Endodermal cell (in vitro differentiated cells): ENCODE measurements at regions not wholly inside any gene's neighbourhood (a gene's known extent, or its start where the extent isn't known, plus 50 kb on each side); places are given as distances from the start of the nearest gene placed in this dataset.

Experiments used
- DNase-seq: peaks from one replicate; pipeline ENCODE4 v3.0.0-alpha.2; 2017
- H3K27ac ChIP-seq: 2 replicates; pipeline ENCODE4 v1.5.1; 2013; ENCODE audit warnings: mild to moderate bottlenecking, low read depth, low read length, moderate library complexity
- H3K27me3 ChIP-seq: 2 replicates; pipeline ENCODE4 v1.6.1; 2013; ENCODE audit warnings: mild to moderate bottlenecking, low read length, moderate library complexity; ENCODE audit not compliant: insufficient read depth, control insufficient read depth, poor library complexity, severe bottlenecking
- H3K36me3 ChIP-seq: 2 replicates; pipeline ENCODE4 v1.7.0; 2013; ENCODE audit warnings: mild to moderate bottlenecking, low read length, moderate library complexity; ENCODE audit not compliant: control insufficient read depth, insufficient read depth
- H3K4me1 ChIP-seq: one replicate; pipeline ENCODE4 v1.7.0; 2013; ENCODE audit warnings: low read length; ENCODE audit not compliant: control insufficient read depth, insufficient read depth
- H3K4me3 ChIP-seq: 2 replicates; pipeline ENCODE4 v1.5.1; 2013; ENCODE audit warnings: mild to moderate bottlenecking, low read length, moderate library complexity
- H3K9ac ChIP-seq: 2 replicates; pipeline ENCODE4 v1.6.1; 2013; ENCODE audit warnings: mild to moderate bottlenecking, low read length, moderate library complexity; ENCODE audit not compliant: poor library complexity, severe bottlenecking; ENCODE audit errors: extremely low read depth
- H3K9me3 ChIP-seq: 2 replicates; pipeline ENCODE4 v1.6.1; 2013; ENCODE audit warnings: mild to moderate bottlenecking, low read length, moderate library complexity; ENCODE audit not compliant: control insufficient read depth
- H3K27ac Mint-ChIP-seq: 2 replicates; pipeline ENCODE4 v1.8.0; 2020; ENCODE audit warnings: mixed read lengths
- H3K27me3 Mint-ChIP-seq: 2 replicates; pipeline ENCODE4 v1.8.0; 2021; ENCODE audit warnings: mild to moderate bottlenecking, mixed read lengths; ENCODE audit not compliant: insufficient read depth
- H3K36me3 Mint-ChIP-seq: 2 replicates; pipeline ENCODE4 v1.8.0; 2020; ENCODE audit warnings: low read depth, mixed read lengths
- H3K4me1 Mint-ChIP-seq: 2 replicates; pipeline ENCODE4 v1.8.0; 2020; ENCODE audit warnings: mixed read lengths
- H3K4me3 Mint-ChIP-seq: 2 replicates; pipeline ENCODE4 v1.8.0; 2020; ENCODE audit warnings: mild to moderate bottlenecking, moderate library complexity, mixed read lengths
- H3K9me3 Mint-ChIP-seq: 2 replicates; pipeline ENCODE4 v1.8.0; 2020; ENCODE audit warnings: mild to moderate bottlenecking, mixed read lengths
- CTCF ChIP-seq: fragments of 200-600 bp; sonication (generic); conservative IDR thresholded peaks from 2 replicates; pipeline ENCODE4 v1.5.0; 2021; ENCODE audit warnings: antibody characterized with exemption, mild to moderate bottlenecking
- WGBS, 2 experiments: methylation state at CpG; one replicate each; pipeline versions ENCODE4 v1.1.5 to v1.1.7; 2013; ENCODE audit warnings: missing lambda C conversion rate in 2 of 2, mixed read lengths in 1 of 2; ENCODE audit not compliant: insufficient coverage in 1 of 2, insufficient read length in 1 of 2; 5-methylcytosine and 5-hydroxymethylcytosine counted together

GRCh38 chr4:91904556-91904955 is 399.2 kb upstream of the GRID2 start:
- H3K9me3 Mint-ChIP-seq, result no peaks in the 10 kb centered on the region
- peaks cover 1% of the 10 kb centered on the region for H3K4me1 Mint-ChIP-seq
- no peaks in the 10 kb centered on the region for H3K36me3 Mint-ChIP-seq
- no peak overlapping the region for H3K4me3 Mint-ChIP-seq
- Histone ChIP-seq H3K27ac (no peak overlapping the region), H3K9me3 (no peaks in the 10 kb centered on the region), H3K4me3 (no peak overlapping the region), H3K27me3 (no peaks in the 10 kb centered on the region), H3K4me1 (no peaks in the 10 kb centered on the region), H3K9ac (no peak overlapping the region), H3K36me3 (no peaks in the 10 kb centered on the region)
- no peak overlapping the region for H3K27ac Mint-ChIP-seq
- no peaks in the 10 kb centered on the region for H3K27me3 Mint-ChIP-seq
- no peak for DNase-seq
- 40% methylated on average over 1 of the region's 1 CpG; no CpG with 5 or more reads in 1 of the 2 experiments for WGBS, 2 experiments
- TF ChIP-seq CTCF, result no peak

GRCh38 chr4:91909963-91910362 is 393.8 kb upstream of the GRID2 start:
- no peak for TF ChIP-seq CTCF
- Histone ChIP-seq H3K4me3 (no peak overlapping the region), H3K36me3 (no peaks in the 10 kb centered on the region), H3K27me3 (no peaks in the 10 kb centered on the region), H3K9me3 (no peaks in the 10 kb centered on the region), H3K9ac (no peak overlapping the region), H3K27ac (no peak overlapping the region), H3K4me1 (no peaks in the 10 kb centered on the region)
- Mint-ChIP-seq H3K4me3 (no peak overlapping the region), H3K27me3 (no peaks in the 10 kb centered on the region), H3K4me1 (no peaks in the 10 kb centered on the region), H3K9me3 (no peaks in the 10 kb centered on the region), H3K36me3 (no peaks in the 10 kb centered on the region), H3K27ac (no peak overlapping the region)
- DNase-seq, result no peak
- WGBS, 2 experiments, result 82 to 100% methylated on average over 2 of the region's 2 CpGs

GRCh38 chr4:91914176-91914804 is 389.5 kb upstream of the GRID2 start:
- Histone ChIP-seq H3K4me1 (no peaks in the 10 kb centered on the region), H3K27me3 (no peaks in the 10 kb centered on the region), H3K4me3 (no peak overlapping the region), H3K36me3 (no peaks in the 10 kb centered on the region), H3K27ac (no peak overlapping the region), H3K9ac (no peak overlapping the region), H3K9me3 (no peaks in the 10 kb centered on the region)
- DNase-seq, result no peak
- no peaks in the 10 kb centered on the region for H3K36me3 Mint-ChIP-seq
- WGBS, 2 experiments, result 75 to 100% methylated on average over 1 of the region's 1 CpG
- no peak overlapping the region for H3K27ac Mint-ChIP-seq
- H3K4me3 Mint-ChIP-seq, result no peak overlapping the region
- H3K27me3 Mint-ChIP-seq, result no peaks in the 10 kb centered on the region
- no peaks in the 10 kb centered on the region for H3K9me3 Mint-ChIP-seq
- no peaks in the 10 kb centered on the region for H3K4me1 Mint-ChIP-seq
- no peak for TF ChIP-seq CTCF
